NCI-H2196 treated with DMSO at 0.1 percent for 48 hours (cell line): ENCODE measurements at regions not wholly inside any gene's neighbourhood (a gene's known extent, or its start where the extent isn't known, plus 50 kb on each side); places are given as distances from the start of the nearest gene placed in this dataset.
A peak's percentile ranks its signal among the peaks of the same experiment; 100 is the strongest.

Source experiments
- DNase-seq: peaks from one replicate; lab custom pipeline; 2025; ENCODE audit not compliant: unreplicated experiment; lab: John Stamatoyannopoulos, UW

DNA sequence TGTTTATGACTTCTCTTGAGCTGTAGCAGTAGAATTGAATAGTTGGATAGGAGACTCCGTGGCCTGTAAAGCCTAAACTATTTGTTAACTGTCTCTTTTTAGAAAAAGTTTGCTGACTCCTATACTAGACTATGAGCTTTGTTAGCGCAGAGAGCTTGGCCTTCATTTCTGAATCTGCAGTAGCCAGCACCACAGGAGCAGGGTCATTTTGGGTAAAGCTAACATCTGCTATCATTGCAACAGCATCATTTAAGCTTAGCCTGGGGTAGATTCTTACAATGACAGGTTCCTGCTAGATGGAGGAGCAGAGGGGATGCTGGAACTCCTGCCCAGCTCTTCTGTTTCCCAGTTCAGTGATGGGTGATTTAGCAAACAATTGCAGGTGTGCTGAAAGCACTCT, 133.7 kb upstream of the ASTN2 start:
- DNase-seq, result no peak

DNA sequence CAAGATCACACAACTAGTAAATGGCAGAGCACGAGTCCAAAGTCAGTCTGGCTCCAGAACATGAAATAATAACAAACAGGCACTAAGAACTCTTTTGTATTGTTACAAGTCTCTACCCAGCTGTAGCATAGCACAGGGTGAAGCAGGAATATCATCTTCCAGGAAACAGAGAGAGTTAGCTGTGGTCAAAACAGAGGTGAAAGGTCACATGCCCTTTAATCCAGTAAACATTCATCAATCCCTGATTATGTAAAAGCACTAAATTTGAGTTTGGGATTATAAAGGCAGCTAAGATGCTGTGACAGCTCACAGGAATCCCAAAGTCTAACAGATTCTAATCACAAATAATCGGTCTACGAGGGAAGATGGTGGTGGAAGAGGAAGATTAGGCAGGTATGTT, 133.0 kb upstream of the ASTN2 start:
- DNase-seq, result no peak

DNA sequence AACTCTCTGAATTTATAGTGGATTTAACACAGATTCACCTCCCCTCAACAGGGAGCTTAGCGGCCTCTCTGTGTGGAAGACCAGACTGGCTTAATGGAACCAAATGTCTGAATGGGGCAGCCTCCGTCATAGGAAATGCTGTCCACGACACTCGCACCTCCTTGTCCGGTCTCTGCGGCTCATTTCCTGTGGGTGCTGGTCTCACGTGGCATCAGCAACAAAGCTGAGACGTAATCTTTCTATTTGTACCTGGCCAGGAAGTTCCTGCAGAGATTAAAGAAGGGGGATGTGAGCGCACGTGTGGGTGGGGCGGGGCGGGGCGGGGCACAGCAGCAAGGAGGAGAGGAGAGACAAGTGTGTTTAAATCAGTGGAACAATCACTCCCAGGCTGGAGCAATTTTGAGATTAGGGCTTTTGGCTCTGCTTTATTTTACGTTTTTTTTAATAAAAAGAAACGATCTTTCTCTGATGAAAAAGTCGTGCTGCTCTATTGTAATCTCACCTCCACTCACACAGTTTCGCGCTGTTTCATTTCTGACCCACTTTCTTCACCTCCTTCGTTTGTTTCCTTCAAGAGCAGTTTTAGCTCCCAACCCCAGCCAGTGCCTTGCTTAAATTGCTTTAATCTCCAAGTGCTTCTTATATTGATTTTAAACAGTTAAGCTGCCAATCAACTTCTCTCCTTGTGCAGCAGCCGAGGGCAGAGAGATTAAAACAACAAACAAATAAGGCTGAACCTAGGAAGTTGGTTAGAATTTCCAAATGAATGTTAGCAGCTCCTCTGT, 132.2 kb upstream of the ASTN2 start:
- no peak for DNase-seq

DNA sequence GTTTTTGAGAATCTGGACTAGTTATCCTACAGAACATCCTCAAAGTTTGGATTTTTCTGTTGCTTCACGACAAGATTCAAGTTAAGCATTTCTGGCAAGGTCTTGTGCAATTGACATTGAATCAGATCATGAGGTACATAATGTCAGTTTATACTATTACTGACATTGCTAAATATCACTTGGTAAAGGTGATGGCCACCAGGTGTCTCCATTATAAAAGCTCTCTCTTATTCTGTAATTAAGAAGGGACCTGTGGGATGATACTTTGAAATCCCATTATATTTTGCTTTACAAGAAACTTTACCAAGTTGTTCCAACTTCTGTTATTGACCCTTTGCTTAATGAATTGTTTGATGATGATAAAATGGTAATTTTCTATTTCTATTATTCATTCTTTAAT, 131.0 kb upstream of the ASTN2 start:
- DNase-seq, result no peak

DNA sequence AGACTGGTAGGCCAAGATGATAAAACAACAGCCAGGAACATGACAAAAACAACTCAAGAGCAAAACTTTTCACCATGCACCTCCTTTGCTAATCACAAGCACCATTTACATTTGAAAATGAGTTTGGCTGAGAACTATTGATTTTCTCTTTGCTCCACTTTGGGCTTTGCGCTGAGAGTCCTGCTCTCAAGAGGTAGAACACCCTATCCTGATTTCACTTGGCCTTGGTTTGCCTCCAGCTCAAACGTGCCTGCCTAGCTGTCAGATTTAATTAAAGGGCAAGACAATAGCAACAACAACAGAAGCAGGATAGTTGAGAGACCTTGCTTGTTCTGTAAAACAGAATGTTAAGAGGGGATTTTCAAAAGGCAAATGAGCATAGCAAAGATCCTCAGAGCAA, 128.2 kb upstream of the ASTN2 start:
- DNase-seq, result no peak

DNA sequence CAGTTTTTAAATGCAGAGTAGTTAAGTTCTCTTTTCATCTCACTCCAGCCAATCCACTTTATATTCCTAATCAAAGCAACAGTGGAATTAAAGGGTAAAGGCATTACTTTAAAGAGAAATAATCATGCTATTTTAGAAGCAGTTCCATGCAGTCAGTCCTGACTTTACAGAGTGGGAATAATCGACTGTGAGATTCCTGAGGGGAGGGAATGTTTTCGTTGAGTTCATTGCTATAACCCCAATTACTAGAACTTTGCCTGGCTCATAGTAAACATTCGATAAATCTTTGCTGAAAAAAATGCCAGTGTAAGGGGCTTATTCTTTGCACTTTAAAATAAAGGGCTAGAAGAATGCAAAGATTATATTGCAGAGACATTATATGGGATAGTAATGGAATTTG, 127.2 kb upstream of the ASTN2 start:
- DNase-seq, result no peak

DNA sequence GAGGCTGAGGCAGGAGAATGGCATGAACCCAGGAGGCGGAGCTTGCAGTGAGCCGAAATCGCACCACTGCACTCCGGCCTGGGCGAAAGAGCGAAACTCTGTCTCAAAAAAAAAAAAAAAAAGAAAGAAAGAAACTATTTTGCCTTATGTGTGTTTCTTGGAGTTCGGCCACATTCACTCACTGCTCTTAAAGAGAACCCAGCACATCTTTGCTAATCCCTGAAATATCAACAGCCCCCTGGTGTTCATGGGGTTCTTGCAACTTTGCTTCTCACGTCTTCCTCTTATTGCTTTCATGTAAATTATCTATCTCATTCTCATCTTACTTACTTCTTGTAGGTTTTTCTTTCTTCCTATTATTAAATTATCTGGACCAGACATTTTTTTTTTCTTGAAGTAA, 126.3 kb upstream of the ASTN2 start:
- DNase-seq, result no peak

DNA sequence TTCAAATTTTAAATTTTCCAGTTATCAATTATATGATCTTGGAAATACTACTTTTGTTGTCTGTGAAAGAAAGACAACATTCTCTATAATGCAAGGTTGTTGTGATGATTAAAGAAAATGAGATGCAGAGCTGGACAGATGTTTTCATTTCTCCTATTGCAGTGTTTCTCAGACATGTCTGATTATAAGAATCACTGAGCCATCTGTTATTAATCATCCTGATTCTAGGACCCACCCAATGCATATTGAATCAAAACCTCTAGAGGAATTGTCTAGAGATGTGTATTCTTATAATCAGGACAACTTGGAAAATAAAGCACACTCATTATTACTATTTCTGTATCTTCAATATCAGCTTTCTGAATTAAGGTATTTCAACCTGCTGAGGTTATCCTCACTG, 121.1 kb upstream of the ASTN2 start:
- DNase-seq, result no peak

DNA sequence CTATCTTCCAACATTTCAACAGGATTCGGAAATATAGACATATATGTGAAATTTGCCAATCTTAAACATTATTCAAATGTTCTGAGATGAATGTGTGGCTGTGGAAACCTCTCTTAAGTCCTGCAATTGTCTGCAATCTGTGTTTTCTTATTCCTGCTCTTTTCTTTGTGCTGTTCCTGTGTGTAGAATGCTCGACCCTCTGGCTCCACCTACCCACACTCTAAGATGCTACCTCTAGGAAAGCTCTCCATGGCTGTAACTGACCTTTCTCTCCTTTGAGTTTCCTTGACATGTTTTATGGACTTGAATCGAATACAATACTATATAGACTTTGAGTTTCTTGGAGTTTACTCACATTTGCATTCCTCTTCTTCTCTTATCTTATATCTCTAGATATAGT, 120.6 kb upstream of the ASTN2 start:
- no peak for DNase-seq

DNA sequence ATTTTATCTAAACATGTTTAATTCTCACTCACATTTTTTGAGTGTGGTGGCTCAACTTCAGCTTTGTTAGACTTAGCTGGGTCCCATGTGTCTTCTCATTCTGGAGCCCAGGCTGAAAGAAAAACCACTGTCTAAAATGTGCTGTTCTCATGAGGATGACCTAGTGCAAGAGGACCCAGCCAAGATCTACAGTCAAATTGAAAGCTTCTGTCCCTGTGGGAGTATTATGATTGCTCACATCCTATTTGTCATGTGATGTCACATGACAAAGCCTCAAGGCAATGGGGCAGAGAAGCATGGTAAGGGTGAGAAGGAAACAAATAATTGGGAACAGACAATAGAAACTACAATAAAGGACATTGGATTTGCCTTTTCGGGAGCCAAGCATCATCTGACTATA, 113.4 kb upstream of the ASTN2 start:
- DNase-seq, result no peak

DNA sequence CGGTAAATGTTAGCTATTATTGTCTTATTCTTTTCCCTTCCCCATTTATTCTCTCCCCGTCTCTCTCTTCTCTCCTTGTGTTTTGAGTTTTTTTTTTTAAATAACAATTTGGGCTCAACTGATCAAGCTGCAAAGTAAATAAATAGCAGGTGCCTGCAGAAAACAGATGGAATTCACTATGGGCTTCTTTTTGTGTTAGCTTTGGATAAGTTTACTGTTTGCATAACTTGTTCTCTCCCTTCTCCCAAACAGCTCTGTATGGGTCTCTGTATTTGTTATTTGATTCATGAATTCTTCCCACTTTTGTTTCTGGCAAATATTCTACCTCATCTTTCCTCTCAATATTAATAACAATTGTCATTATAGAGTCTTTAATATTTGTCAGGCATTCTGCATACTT, 111.8 kb upstream of the ASTN2 start:
- peak; percentile 27 for DNase-seq

DNA sequence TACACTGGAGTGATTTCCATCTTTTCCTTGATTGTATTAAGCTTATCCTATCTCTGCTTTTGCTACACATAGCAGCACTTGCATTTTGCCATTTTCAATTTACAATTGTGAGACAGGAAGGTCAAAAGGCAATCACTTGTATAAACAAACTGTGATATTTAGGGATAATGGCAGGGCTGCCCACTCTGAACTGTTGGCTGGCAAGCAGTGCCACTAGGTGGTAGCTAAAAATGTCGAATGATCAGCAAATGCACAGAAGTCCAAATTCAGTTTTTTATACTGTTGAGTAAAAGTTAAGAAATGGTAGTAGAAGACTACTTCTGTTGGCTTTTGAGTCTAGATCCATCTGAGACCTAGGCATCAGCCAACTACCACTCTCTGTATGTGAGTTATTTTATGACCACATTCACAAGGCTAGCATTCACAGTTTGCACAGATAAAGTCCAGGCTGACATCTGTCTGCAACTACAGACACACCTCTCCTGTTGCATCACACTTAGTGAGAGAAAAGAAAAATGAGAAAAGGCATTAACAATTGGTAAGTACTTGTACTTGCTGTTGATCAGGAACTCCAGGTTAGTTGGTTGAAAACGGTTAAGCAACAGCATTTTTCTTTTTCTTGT, 108.8 kb upstream of the ASTN2 start:
- no peak for DNase-seq

DNA sequence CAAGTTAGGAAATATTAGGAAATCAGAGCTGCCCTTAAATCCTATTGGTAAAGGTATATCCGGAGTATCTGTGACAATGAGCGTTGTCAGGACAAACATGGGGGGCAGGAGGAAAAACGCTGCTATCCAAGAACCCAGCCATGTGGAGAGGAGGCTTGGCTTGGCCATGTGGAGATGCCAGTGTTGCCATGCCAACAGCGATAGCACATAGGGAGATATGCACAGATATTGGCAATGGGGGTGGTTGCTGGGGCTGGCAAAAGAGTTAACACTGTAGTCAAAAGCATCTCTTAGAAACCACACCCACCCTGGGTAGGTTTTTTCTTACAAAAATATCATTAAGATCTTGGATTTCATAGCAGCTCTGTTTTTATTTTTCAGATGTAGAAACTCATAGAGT, 106.4 kb upstream of the ASTN2 start:
- no peak for DNase-seq

DNA sequence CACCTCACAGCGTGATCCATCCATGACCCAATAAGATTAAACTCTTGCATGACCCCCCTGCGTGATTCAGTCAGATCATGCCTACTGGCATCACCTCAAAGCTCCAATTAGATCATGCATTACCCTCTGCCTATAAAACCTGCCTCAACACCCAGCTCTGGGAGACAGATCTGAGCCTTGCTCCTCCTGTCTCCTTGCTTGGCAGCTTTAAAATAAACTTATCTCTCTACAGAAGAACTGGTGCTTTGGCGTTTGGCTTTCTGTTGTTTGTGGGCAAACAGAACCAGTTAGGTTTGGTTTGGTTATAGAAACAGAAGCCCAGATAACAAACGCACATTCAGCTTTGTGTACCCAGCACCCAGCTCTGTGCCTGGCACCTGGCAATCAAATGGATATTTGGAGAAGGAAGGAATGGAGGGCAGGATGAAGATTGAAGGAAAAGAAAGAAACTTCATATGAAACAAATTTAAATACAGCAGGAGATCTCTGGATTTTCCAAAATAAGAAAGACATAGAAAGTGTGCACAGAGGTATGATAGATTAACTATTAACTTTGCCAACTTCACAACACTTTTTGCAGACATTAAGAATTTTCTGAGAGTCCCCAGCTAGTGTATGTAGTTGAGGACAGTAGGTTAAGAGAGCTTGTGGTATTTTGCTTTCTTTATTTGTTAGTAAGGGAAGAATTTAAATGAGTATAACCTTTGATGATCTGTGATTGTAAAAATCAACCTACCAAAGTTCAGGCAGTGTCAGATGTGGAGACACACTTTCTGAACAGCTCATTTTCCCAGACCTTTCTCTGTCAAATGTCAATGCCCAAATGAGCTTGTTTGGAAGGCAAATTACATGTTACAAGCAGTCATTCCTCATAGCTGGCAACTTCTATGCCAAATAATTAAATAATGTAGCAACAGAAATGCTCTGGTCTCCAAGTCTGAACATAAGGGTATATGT, 102.1 kb upstream of the ASTN2 start:
- peak; percentile 48 for DNase-seq

DNA sequence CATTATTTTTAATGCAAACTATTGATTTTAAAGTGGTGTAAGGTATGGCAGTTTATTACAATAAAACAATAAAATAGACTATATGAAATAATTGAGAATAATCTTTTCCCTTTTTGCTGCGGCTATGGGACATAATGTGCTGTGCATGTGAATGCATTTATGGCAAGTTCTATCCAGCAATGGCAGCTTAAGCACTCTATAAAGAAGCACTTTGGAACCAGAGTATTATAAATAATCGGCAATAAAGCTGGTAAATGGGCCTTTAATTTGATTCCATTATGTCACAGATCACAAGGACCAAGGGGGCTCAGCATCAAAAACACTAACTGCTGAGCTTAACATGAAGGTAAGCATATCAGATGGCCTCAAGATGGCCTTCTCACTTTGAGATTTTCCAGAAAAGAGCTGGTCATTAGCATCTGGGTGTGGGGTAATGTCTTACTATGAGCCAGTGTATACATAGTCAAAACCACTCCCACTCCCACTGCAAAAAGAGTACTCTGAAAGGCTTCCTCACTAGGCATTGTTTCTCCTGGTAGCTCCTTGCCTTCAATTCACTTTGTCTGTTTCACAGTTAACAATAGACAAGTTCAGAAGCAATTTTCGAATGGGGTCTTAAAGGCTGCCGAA, 97.1 kb upstream of the ASTN2 start:
- no peak for DNase-seq

DNA sequence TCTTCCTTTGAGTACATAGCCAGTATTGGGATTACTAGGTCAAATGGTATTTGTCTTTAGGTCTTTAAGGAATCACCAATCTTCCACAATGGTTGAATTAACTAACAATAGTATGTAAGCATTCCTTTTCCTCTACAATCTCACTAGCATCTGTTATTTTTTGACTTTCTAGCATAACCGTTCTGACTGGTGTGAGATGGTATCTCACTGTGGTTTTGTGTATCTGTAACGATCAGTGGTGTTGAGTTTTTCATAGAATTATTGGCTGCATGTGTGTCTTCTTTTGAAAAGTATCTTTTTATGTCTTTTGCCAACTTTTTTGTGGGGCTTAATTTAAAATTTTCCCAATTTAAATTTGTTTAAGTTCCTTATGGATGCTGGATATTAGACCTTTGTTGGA, 81.5 kb upstream of the ASTN2 start:
- DNase-seq, result no peak

DNA sequence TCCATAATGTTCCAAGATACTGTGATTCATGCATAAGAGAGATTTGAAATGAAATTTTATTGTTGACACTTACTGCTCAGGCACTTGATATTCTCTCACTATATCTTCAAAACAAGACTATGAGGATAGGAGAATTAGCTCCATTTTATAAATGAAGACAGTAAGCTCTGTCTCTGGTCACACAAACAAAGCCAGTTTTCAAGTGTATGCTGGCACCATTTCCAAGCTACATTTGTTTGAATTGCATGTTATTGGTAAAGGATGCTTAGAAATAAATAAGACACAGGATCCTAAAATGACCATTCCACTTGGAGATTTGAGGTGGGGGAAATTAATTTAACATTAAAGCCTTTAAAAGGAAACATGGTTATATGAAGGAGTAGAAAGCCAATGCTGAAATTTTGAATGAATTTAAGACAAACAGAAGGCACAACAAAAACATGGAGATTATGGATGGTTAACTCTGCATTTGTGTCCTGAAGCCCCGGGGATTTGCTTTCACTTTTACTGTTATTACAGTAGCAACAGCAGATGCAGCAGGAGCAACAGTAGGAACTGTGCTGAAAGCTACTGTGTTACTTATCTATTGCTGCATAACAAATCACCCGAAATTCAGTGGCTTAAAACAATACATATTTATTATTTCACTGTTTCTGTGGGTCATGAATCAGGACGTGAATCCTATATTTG, 79.7 kb upstream of the ASTN2 start:
- DNase-seq, result no peak

DNA sequence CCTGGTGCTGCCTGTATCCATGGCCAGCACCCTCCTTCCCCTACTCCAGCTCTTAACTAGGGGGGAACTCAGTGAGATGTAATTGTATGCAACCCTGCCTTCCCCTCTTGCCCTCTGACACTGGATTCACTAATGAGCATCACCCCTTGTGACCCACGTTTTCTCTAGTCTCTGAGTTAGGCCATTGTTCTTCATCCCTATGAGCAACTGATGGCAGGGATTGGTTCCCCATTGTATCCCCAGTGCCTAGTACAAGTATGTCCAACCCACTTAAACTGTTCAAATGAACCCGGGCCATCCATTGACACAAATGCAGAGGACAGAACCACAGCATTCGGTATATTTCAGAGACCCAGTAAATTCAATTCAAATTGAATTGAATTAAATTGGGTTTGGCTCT, 77.6 kb upstream of the ASTN2 start:
- DNase-seq, result no peak

DNA sequence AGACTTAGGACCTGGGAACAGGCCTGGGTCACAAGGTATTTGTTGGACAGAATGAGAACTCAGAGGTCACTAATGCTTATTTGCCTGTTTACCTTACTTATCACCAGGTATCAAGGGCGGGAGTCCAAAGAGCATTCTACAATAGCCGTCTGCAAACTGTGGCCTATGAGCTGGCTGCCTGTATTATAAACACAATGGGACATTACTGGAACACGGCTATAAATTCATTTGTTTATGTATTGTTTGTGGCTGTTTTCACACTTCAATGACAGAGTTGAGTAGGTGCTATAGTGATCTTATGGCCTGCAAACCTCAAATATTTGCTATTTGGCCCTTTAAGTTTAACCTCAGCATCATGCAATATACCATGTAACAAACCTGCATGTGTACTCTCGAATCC, 76.6 kb upstream of the ASTN2 start:
- no peak for DNase-seq

DNA sequence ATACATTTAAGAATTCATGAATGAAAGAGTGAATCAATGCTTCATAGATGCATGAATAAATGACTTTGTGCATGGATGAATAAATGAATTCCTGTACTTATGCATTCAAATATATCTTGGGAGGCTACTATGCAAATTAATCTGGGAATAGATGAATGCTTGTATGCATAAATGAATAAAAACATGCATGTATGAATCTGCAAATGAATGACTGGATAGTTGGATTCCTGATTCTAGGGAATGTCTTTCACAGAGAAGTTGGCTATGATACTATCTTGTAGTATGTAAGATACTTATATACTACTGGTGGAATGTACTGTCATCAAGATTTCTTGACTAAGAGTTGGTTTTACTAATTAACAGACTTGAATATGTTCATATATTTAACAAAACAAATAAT, 75.3 kb upstream of the ASTN2 start:
- DNase-seq, result no peak

DNA sequence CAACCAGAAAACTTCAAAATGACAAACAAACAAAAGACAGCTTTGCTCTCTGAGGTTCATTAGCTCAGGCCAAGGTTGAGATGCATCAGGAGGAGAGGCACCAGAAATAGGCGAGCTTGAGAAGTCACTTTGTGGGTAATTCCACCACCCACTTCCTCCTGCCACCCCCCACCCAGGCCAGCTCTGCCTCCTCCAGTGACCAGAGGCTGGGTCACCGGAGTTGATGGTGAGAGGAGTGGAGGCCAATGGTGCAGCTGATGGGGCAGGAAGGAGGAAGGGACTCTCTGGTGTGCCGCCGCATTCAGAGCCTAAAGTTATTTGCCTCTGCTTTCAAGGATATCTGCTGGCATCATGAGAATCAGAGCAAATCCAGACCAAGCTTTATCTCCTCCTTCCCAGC, 73.8 kb upstream of the ASTN2 start:
- no peak for DNase-seq
